Right lobe of liver (tissue), 6 donors: ENCODE measurements at regions not wholly inside any gene's neighbourhood (a gene's known extent, or its start where the extent isn't known, plus 50 kb on each side); places are given as distances from the start of the nearest gene placed in this dataset.

Experiments
- ATAC-seq, 4 donors: fragments of 200-7000 bp; cut with Tn5 transposase; one replicate each; pipeline ENCODE4 v1.9.1; 2020; ENCODE audit warnings: mild to moderate bottlenecking in 4 of 4, moderate library complexity in 4 of 4
- DNase-seq, 3 donors: peaks; one replicate each; pipeline ENCODE4 v3.0.0-alpha.2; 2020
- H3K27ac ChIP-seq, 3 donors: fragments of 200-600 bp; one replicate each; pipeline ENCODE4 v1.8.0; 2022
- H3K27me3 ChIP-seq, 2 donors: fragments of 200-600 bp; one replicate each; pipeline ENCODE4 v1.8.0; 2022
- H3K36me3 ChIP-seq, 4 donors: fragments of 200-600 bp; sonication (generic) in 1 of 4; one replicate each; pipeline versions ENCODE4 v1.5.1 to v1.8.0; 2017 to 2022; ENCODE audit warnings: control low read depth in 1 of 4
- H3K4me1 ChIP-seq, 4 donors: fragments of 200-600 bp; sonication (generic) in 1 of 4; one replicate each; pipeline versions ENCODE4 v1.5.1 to v1.8.0; 2017 to 2022; ENCODE audit warnings: control low read depth in 1 of 4
- H3K4me3 ChIP-seq, 3 donors: fragments of 200-600 bp; one replicate each; pipeline ENCODE4 v1.8.0; 2022
- H3K9me3 ChIP-seq, 4 donors: fragments of 200-600 bp; sonication (generic) in 1 of 4; one replicate each; pipeline versions ENCODE4 v1.5.1 to v1.8.0; 2017 to 2022; ENCODE audit warnings: control low read depth in 1 of 4
- POLR2A ChIP-seq: fragments of 450-650 bp; IDR thresholded peaks from one replicate; pipeline ENCODE4 v1.6.1; 2017; ENCODE audit warnings: antibody characterized with exemption, mild to moderate bottlenecking
- WGBS: methylation state at CpG from one replicate; pipeline ENCODE4 v1.1.6; 2018; ENCODE audit warnings: low coverage, low lambda C conversion rate; ENCODE audit not compliant: insufficient coverage; ENCODE audit errors: missing lambda C conversion rate; 5-methylcytosine and 5-hydroxymethylcytosine counted together
- intact Hi-C, 2 donors: fragments of 100-400 bp; cut with DNase I; formaldehyde crosslinking; loops; one replicate each; pipeline versions ENCODE4 v1.11.2 to v1.14.1; 2022
- TF ChIP-seq, protein P1 (sequence below), 4 donors: fragments of 200-600 bp in 3 of 4; fragments of 450-650 bp in 1 of 4; IDR thresholded peaks; one replicate each; pipeline versions ENCODE4 v1.5.1 to v1.8.0; 2016 to 2022; ENCODE audit warnings: antibody characterized with exemption in 4 of 4, mild to moderate bottlenecking in 2 of 4
- donor health status: DM: no; HTN: yes; CAD: no.
- donor health status: DM: no; HTN: no; CAD: no.
- donor health status: DM: no; HTN: no; CAD: no.
- donor health status: DM: no; HTN: yes; CAD: no.
- donor health status: DM: no; HTN: yes; CAD: no.

DNA sequence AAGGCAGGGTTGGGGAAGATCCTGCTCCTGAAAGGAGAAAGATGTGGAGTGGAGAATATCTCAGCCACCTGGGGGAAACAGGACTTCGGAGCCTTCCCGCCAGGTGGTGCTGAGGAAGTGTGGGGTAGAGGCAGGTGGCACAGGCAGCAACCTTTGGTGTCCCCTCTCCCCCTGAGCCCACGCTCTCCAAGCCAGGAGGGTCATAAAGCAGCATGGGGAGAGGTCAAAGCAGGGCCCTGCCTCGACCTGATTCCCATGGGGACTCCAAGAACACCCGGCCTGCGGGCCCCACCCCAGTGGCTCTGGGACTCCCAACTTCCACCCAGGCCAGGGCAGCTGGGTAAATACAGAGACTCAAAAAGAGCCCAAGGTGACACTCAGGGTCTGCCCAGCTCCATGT, 54.3 kb upstream of the SLC66A3 start:
- no peak for DNase-seq
- intact Hi-C loops, result no loop called here
- no peak for ATAC-seq
- no peak overlapping the region for H3K27ac ChIP-seq
- no peaks in the 10 kb centered on the region for H3K4me1 ChIP-seq
- H3K36me3 ChIP-seq, result no peaks in the 10 kb centered on the region
- no CpG with 5 or more reads among the region's 6 CpGs for WGBS
- H3K9me3 ChIP-seq, result no peaks in the 10 kb centered on the region
- no peak overlapping the region for H3K4me3 ChIP-seq
- no peaks in the 10 kb centered on the region for H3K27me3 ChIP-seq
- TF ChIP-seq, protein P1, sequence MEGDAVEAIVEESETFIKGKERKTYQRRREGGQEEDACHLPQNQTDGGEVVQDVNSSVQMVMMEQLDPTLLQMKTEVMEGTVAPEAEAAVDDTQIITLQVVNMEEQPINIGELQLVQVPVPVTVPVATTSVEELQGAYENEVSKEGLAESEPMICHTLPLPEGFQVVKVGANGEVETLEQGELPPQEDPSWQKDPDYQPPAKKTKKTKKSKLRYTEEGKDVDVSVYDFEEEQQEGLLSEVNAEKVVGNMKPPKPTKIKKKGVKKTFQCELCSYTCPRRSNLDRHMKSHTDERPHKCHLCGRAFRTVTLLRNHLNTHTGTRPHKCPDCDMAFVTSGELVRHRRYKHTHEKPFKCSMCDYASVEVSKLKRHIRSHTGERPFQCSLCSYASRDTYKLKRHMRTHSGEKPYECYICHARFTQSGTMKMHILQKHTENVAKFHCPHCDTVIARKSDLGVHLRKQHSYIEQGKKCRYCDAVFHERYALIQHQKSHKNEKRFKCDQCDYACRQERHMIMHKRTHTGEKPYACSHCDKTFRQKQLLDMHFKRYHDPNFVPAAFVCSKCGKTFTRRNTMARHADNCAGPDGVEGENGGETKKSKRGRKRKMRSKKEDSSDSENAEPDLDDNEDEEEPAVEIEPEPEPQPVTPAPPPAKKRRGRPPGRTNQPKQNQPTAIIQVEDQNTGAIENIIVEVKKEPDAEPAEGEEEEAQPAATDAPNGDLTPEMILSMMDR (IDR thresholded peaks at IDR 0.05), result no peak
- TF ChIP-seq POLR2A, result no peak

DNA sequence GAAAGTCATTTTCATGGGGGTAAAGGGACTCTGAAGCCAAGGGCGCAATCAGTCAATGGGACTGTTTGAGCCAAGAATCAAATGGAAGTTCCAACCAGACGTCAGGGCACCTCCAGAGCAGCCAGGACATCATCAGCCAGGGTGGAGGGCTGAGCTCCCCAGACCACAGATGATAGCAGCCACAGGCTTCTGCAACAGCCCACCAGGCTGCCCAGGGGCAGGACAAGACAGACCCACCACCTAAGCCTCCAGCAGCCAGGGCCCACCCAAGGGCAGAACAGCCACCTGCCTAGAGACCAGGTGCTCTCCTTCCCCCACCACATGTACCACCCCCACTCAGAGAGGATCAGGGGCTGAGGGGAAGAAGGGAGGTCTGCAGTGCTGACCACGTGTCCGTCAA, 53.8 kb upstream of the SLC66A3 start:
- Histone ChIP-seq H3K4me3 (no peak overlapping the region), H3K27ac (no peak overlapping the region), H3K27me3 (no peaks in the 10 kb centered on the region), H3K4me1 (no peaks in the 10 kb centered on the region), H3K36me3 (no peaks in the 10 kb centered on the region), H3K9me3 (no peaks in the 10 kb centered on the region)
- WGBS, result 30% methylated on average over 2 of the region's 4 CpGs
- ATAC-seq (no peak), DNase-seq (no peak)
- TF ChIP-seq POLR2A, result no peak
- TF ChIP-seq, protein P1 (IDR thresholded peaks at IDR 0.05), result no peak
- intact Hi-C loops, result no loop called here

DNA sequence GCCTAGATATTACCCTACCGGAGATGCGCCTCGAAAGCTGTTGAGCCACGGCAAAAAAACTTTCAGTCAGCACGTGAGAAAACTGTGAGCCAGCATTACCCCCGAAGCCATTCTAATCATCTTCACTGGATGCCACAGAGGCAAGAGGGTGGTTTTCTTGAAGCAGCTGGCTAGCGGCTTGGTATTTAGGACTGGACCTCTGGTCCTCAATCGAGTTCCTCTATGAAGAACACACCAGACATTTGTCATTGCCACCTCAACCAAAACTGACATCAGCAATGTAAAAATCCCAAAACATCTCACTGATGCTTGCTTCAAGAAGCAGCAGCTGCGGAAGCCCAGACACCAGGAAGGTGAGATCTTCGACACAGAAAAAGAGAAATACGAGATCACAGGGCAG, 52.8 kb upstream of the SLC66A3 start:
- Histone ChIP-seq H3K9me3 (no peaks in the 10 kb centered on the region), H3K27ac (no peak overlapping the region), H3K27me3 (no peaks in the 10 kb centered on the region), H3K4me1 (no peaks in the 10 kb centered on the region), H3K4me3 (no peak overlapping the region), H3K36me3 (no peaks in the 10 kb centered on the region)
- WGBS, result 64% methylated on average over 11 of the region's 11 CpGs
- no peak for ATAC-seq
- intact Hi-C loops, result no loop called here
- no peak for DNase-seq
- no peak for TF ChIP-seq POLR2A
- TF ChIP-seq, protein P1 (IDR thresholded peaks at IDR 0.05), result no peak

DNA sequence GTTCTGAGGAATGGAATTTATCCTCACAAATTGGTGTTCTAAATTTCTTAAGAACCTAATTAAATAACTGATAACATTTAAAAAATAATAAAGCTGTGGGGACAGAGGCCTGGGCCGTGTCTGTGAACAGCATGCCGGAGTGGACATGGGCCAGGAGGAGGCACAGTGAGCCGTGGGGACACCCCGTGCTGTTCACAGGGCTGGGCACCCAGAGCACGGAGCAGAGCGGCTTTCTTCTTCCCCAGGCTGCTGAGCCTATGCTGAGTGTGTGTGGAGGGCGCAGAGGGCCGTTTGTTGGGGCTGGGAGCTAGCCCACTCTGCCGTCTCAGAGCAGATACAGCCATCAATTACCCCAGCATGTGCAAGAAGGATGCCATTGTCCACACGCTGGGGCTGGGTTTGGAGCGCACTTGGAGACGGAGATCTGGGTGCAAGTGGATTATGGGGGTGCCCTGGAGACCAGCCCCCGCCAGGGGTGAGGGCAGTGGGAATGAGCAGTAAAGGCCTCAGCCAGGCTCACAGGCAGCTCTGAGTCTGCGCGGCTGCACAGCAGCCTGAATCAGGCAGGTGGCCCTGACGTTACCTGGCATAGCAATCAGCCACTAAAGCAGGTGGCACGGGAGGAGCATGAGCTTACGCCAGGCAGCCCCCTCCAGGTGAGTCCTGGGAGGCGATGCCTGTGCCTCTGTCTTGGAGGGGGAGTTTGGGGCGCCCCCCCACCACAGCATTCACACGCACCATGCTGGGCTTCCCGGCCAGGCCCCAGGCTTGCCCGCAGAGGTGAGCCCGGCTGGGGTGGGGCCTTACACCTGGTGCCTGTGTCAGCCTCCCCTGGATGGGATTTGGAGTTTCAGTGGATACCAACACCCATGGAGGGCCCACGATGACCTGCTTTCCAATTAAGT, 52.1 kb upstream of the SLC66A3 start:
- Histone ChIP-seq H3K27ac (no peak overlapping the region), H3K4me3 (no peak overlapping the region), H3K4me1 (no peaks in the 10 kb centered on the region), H3K36me3 (no peaks in the 10 kb centered on the region), H3K9me3 (no peaks in the 10 kb centered on the region), H3K27me3 (no peaks in the 10 kb centered on the region)
- intact Hi-C loops, result no loop called here
- 65% methylated on average over 5 of the region's 25 CpGs for WGBS
- TF ChIP-seq POLR2A, result no peak
- TF ChIP-seq, protein P1 (IDR thresholded peaks at IDR 0.05), result no peak
- DNase-seq (no peak), ATAC-seq (peak in 1 of 4 donors; percentile 31)
